ENCODE measurements at regions not wholly inside any gene's neighbourhood (a gene's known extent, or its start where the extent isn't known, plus 50 kb on each side); places are given as distances from the start of the nearest gene placed in this dataset.

DNA sequence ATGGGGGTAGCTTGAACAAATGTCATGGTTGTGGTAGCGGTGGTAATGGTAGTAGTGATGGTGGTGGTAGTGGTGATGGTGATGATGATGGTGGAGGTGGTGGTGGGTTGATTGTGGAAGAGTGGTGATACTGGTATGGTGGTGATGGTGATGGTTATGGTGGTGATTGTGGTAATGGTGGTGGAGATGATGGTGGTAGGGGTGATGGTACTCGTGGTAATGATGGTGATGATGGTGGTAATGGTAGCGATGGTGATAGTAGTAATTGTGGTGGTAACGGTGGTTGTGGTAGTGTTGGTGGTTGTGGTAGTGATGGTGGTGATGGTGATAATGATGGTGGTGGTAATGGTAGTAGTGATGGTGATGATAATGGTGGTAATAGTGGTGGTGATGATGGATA is 65.7 kb upstream of the SDK1 start:
- Histone ChIP-seq H3K27ac (ENCODE audit: low read depth, low read length) (no peak overlapping the region), H3K4me3 (ENCODE audit: low read depth in 1 of 5, low read length in 5 of 5) (no peak overlapping the region), H3K9me3 (ENCODE audit: control insufficient read depth in 5 of 5, low read length in 5 of 5) (peaks cover 0 to 23% (median 16%) of the 10 kb centered on the region in 5 donors), H3K9ac (ENCODE audit: low read length in 5 of 5) (no peak overlapping the region), H3K36me3 (ENCODE audit: control insufficient read depth in 5 of 5, insufficient read depth in 5 of 5, low read length in 5 of 5) (no peaks in the 10 kb centered on the region), H3K27me3 (ENCODE audit: control insufficient read depth in 5 of 5, insufficient read depth in 4 of 5, low read length in 5 of 5) (peaks cover 0 to 5% (median 0%) of the 10 kb centered on the region in 5 donors), H3K4me1 (ENCODE audit: control insufficient read depth in 5 of 5, insufficient read depth in 5 of 5, low read length in 5 of 5) (peaks cover 0 to 5% (median 0%) of the 10 kb centered on the region in 5 donors)

DNA sequence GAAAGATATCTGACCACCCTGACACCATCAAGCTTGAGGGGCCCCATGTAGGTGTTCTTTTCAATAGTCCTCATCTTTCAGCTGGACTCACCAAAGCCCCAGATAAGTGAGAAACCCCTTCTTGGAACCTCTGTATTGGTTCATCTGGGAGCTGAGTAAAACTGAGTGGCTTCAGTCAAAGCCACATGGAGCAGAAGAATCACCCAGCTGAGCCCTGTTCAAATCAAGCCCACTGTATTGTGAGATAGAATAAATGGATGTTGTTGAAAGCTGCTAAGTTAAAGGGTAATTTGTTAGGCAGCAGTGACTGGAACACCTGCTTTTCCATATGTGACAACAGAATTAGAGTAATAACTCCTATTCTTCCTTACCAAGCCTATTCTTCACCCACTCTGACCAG is 64.8 kb upstream of the SDK1 start:
- Histone ChIP-seq H3K9ac (ENCODE audit: low read length in 5 of 5) (no peak overlapping the region), H3K4me3 (ENCODE audit: low read depth in 1 of 5, low read length in 5 of 5) (peak overlapping the region in 1 of 5 donors; percentile 24), H3K4me1 (ENCODE audit: control insufficient read depth in 5 of 5, insufficient read depth in 5 of 5, low read length in 5 of 5) (peaks cover 0 to 5% (median 0%) of the 10 kb centered on the region in 5 donors), H3K9me3 (ENCODE audit: control insufficient read depth in 5 of 5, low read length in 5 of 5) (peaks cover 0 to 23% (median 16%) of the 10 kb centered on the region in 5 donors), H3K27me3 (ENCODE audit: control insufficient read depth in 5 of 5, insufficient read depth in 4 of 5, low read length in 5 of 5) (peaks cover 0 to 5% (median 0%) of the 10 kb centered on the region in 5 donors), H3K27ac (ENCODE audit: low read depth, low read length) (no peak overlapping the region), H3K36me3 (ENCODE audit: control insufficient read depth in 5 of 5, insufficient read depth in 5 of 5, low read length in 5 of 5) (no peaks in the 10 kb centered on the region)

DNA sequence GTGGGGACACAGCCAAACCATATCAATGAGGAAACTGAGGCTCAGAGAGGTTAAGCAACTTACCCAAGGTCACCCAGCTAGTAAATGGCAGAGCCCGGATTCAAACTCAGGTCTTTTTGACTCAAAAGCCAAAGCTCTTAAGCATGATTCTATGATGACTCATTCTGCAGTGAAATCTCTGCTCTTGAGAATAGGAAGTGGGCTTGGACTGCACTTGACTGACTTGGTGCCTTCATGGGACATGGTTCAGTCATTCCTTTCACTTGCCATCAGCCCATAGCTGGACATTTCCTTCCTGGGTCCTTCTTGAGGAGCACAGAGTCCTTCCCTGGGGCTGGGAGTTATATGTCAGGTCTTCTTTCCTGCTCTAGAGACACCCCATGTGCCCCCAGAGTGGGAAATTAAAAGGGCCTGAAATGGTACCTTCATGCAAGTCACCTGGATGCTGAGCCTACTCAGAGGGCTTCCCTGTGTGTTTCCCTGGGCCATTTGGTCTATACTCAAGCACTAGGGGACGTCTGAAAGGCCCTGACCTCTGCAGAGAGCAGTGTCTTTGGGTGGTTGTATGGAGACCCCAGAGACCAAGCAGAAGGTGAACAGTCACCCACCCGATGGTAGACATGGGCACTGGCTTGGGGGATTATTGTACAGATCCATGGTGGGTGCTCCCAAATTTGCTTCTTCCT is 62.4 kb upstream of the SDK1 start:
- H3K36me3 ChIP-seq (ENCODE audit: control insufficient read depth in 5 of 5, insufficient read depth in 5 of 5, low read length in 5 of 5), result no peaks in the 10 kb centered on the region
- peaks cover 0 to 5% (median 0%) of the 10 kb centered on the region in 5 donors for H3K27me3 ChIP-seq (ENCODE audit: control insufficient read depth in 5 of 5, insufficient read depth in 4 of 5, low read length in 5 of 5)
- H3K4me3 ChIP-seq (ENCODE audit: low read depth in 1 of 5, low read length in 5 of 5), result no peak overlapping the region
- H3K4me1 ChIP-seq (ENCODE audit: control insufficient read depth in 5 of 5, insufficient read depth in 5 of 5, low read length in 5 of 5), result no peaks in the 10 kb centered on the region
- H3K9me3 ChIP-seq (ENCODE audit: control insufficient read depth in 5 of 5, low read length in 5 of 5), result peaks cover 0 to 23% (median 16%) of the 10 kb centered on the region in 5 donors
- H3K27ac ChIP-seq (ENCODE audit: low read depth, low read length), result no peak overlapping the region
- no peak overlapping the region for H3K9ac ChIP-seq (ENCODE audit: low read length in 5 of 5)

DNA sequence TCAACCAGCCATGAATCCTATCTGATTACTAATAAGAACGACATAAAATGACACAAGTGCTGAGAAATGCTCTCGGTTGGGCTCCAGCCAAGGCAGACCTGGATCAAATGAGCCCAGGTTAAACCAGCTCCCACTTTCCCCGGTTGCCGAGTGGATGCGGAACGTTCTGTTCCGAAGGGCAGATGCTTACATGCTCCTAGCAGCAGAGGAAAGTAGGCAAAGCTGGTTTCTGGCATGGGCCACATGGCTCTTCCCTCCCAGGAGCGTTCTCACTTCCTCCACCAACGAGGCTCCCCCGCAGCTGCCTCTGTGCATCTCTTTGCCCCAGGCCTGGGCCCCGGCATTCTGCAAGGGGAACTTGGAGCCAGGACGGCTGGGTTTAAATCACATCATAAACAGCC is 61.8 kb upstream of the SDK1 start:
- H3K9me3 ChIP-seq (ENCODE audit: control insufficient read depth in 5 of 5, low read length in 5 of 5), result peaks cover 0 to 23% (median 16%) of the 10 kb centered on the region in 5 donors

DNA sequence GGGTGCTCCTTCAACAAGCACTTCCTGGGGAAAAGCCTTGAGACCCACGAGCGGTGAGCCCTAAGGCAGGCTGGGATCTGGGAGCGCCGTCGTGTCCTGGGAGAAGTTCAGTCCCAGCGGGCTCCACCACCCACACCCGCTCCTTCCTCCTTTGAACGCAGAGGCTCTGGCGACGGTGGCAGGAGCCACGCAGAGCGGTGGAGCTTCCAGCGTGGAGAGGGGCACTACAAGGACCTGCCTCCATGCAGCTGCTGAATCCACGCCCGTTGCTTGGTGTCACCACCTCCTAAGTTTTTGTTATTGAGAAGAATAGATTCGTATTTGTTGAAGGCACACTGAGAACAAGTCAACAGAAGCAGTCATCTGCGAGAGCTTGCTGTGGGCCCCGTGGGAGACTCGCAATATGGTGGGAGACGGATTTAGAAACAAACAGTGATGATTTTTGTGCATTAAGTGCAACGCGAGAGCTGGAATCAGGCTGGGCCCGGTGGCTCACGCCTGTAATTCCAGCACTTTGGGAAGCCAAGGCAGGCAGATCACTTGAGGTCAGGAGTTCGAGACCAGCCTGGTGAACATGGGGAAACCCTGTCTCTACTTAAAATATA is 60.1 kb upstream of the SDK1 start:
- no peak overlapping the region for H3K9ac ChIP-seq (ENCODE audit: low read length in 5 of 5)
- H3K36me3 ChIP-seq (ENCODE audit: control insufficient read depth in 5 of 5, insufficient read depth in 5 of 5, low read length in 5 of 5), result no peaks in the 10 kb centered on the region
- peaks cover 0 to 7% (median 4%) of the 10 kb centered on the region in 5 donors for H3K27me3 ChIP-seq (ENCODE audit: control insufficient read depth in 5 of 5, insufficient read depth in 4 of 5, low read length in 5 of 5)
- H3K4me3 ChIP-seq (ENCODE audit: low read depth in 1 of 5, low read length in 5 of 5), result no peak overlapping the region
- no peak overlapping the region for H3K27ac ChIP-seq (ENCODE audit: low read depth, low read length)
- H3K9me3 ChIP-seq (ENCODE audit: control insufficient read depth in 5 of 5, low read length in 5 of 5), result peaks cover 0 to 14% (median 9%) of the 10 kb centered on the region in 5 donors
- no peaks in the 10 kb centered on the region for H3K4me1 ChIP-seq (ENCODE audit: control insufficient read depth in 5 of 5, insufficient read depth in 5 of 5, low read length in 5 of 5)

More for the DNA sequence above, 61.8 kb upstream of the SDK1 start:
- Histone ChIP-seq H3K27ac (ENCODE audit: low read depth, low read length) (no peak overlapping the region), H3K27me3 (ENCODE audit: control insufficient read depth in 5 of 5, insufficient read depth in 4 of 5, low read length in 5 of 5) (peaks cover 0 to 5% (median 4%) of the 10 kb centered on the region in 5 donors), H3K36me3 (ENCODE audit: control insufficient read depth in 5 of 5, insufficient read depth in 5 of 5, low read length in 5 of 5) (no peaks in the 10 kb centered on the region), H3K4me3 (ENCODE audit: low read depth in 1 of 5, low read length in 5 of 5) (no peak overlapping the region), H3K9ac (ENCODE audit: low read length in 5 of 5) (no peak overlapping the region), H3K4me1 (ENCODE audit: control insufficient read depth in 5 of 5, insufficient read depth in 5 of 5, low read length in 5 of 5) (no peaks in the 10 kb centered on the region)

DNA sequence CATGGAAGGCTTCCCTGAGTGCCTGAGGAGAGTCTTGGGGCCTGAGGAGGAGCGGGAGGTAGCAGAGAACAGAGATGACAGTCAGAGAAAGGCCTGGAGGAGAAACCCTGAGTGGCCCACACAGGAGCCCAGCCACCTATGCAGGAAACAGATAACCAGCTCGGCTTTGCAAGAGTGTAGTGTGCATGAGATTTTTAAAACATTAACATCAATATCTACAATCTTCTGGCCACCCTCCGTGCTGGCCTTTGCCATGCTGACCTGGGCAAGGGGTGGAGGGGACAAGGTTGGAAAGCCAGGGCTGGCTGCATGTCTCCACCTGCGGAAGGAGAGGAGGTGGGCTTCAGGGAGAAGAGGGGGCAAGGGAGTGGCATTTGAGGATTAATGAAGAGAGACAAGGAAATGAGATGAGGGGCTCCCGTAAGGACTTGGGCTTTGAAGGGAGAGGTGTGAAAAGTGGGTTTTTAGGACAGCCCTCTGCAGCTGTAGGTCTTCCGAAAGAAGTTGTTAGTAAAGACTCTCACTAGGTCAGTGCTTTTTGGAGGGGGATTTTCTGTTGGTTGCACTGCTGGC is 59.3 kb upstream of the SDK1 start:
- Histone ChIP-seq H3K36me3 (ENCODE audit: control insufficient read depth in 5 of 5, insufficient read depth in 5 of 5, low read length in 5 of 5) (no peaks in the 10 kb centered on the region), H3K9me3 (ENCODE audit: control insufficient read depth in 5 of 5, low read length in 5 of 5) (peaks cover 0 to 6% (median 2%) of the 10 kb centered on the region in 5 donors), H3K9ac (ENCODE audit: low read length in 5 of 5) (no peak overlapping the region), H3K27me3 (ENCODE audit: control insufficient read depth in 5 of 5, insufficient read depth in 4 of 5, low read length in 5 of 5) (peaks cover 0 to 7% (median 4%) of the 10 kb centered on the region in 5 donors), H3K4me1 (ENCODE audit: control insufficient read depth in 5 of 5, insufficient read depth in 5 of 5, low read length in 5 of 5) (no peaks in the 10 kb centered on the region), H3K4me3 (ENCODE audit: low read depth in 1 of 5, low read length in 5 of 5) (no peak overlapping the region), H3K27ac (ENCODE audit: low read depth, low read length) (no peak overlapping the region)

DNA sequence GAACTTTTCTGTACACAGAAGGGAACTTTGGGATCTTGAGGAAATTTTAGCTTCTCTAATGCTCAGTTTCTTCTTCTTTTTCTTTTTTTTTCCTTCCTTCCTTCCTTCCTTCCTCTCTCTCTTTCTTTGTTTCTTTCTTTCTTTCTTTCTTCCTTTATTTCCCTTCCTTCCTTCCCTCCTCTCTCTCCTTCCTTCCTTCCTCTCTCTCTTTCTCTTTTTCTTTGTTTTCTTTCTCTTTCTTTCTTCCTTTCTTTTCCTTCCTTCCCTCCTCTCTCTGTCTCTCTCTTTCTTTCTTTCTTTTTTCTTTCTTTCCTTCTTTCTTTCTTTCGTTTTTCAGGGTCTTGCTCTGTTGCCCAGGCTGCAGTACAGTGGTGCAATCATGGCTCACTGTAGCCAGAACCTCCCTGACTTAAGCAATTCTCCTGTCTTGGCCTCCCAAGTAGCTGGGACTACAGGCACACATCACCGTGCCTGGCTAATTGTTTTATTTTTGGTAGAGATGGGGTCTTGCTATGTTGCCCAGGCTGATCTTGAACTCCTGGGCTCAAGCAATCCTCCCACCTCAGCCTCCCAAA is 58.6 kb upstream of the SDK1 start:
- no peak overlapping the region for H3K4me3 ChIP-seq (ENCODE audit: low read depth in 1 of 5, low read length in 5 of 5)
- peaks cover 0 to 7% (median 4%) of the 10 kb centered on the region in 5 donors for H3K27me3 ChIP-seq (ENCODE audit: control insufficient read depth in 5 of 5, insufficient read depth in 4 of 5, low read length in 5 of 5)
- no peaks in the 10 kb centered on the region for H3K36me3 ChIP-seq (ENCODE audit: control insufficient read depth in 5 of 5, insufficient read depth in 5 of 5, low read length in 5 of 5)
- H3K4me1 ChIP-seq (ENCODE audit: control insufficient read depth in 5 of 5, insufficient read depth in 5 of 5, low read length in 5 of 5), result no peaks in the 10 kb centered on the region
- H3K27ac ChIP-seq (ENCODE audit: low read depth, low read length), result no peak overlapping the region
- no peak overlapping the region for H3K9ac ChIP-seq (ENCODE audit: low read length in 5 of 5)
- H3K9me3 ChIP-seq (ENCODE audit: control insufficient read depth in 5 of 5, low read length in 5 of 5), result peaks cover 0 to 5% (median 0%) of the 10 kb centered on the region in 5 donors

GRCh38 chr7:3243256-3243655 is 57.8 kb upstream of the SDK1 start:
- no peak overlapping the region for H3K9ac ChIP-seq (ENCODE audit: low read length in 5 of 5)
- no peaks in the 10 kb centered on the region for H3K4me1 ChIP-seq (ENCODE audit: control insufficient read depth in 5 of 5, insufficient read depth in 5 of 5, low read length in 5 of 5)
- no peak overlapping the region for H3K27ac ChIP-seq (ENCODE audit: low read depth, low read length)
- H3K27me3 ChIP-seq (ENCODE audit: control insufficient read depth in 5 of 5, insufficient read depth in 4 of 5, low read length in 5 of 5), result peaks cover 0 to 7% (median 4%) of the 10 kb centered on the region in 5 donors
- peaks cover 0 to 5% (median 0%) of the 10 kb centered on the region in 5 donors for H3K9me3 ChIP-seq (ENCODE audit: control insufficient read depth in 5 of 5, low read length in 5 of 5)
- no peaks in the 10 kb centered on the region for H3K36me3 ChIP-seq (ENCODE audit: control insufficient read depth in 5 of 5, insufficient read depth in 5 of 5, low read length in 5 of 5)
- H3K4me3 ChIP-seq (ENCODE audit: low read depth in 1 of 5, low read length in 5 of 5), result no peak overlapping the region

- H3K27me3 ChIP-seq (ENCODE audit: control insufficient read depth in 5 of 5, insufficient read depth in 4 of 5, low read length in 5 of 5), result peaks cover 0 to 7% (median 3%) of the 10 kb centered on the region in 5 donors
- no peak overlapping the region for H3K4me3 ChIP-seq (ENCODE audit: low read depth in 1 of 5, low read length in 5 of 5)
- H3K27ac ChIP-seq (ENCODE audit: low read depth, low read length), result no peak overlapping the region
- H3K4me1 ChIP-seq (ENCODE audit: control insufficient read depth in 5 of 5, insufficient read depth in 5 of 5, low read length in 5 of 5), result no peaks in the 10 kb centered on the region
- H3K9ac ChIP-seq (ENCODE audit: low read length in 5 of 5), result no peak overlapping the region
- no peaks in the 10 kb centered on the region for H3K36me3 ChIP-seq (ENCODE audit: control insufficient read depth in 5 of 5, insufficient read depth in 5 of 5, low read length in 5 of 5)
- H3K9me3 ChIP-seq (ENCODE audit: control insufficient read depth in 5 of 5, low read length in 5 of 5), result peaks cover 0 to 5% (median 0%) of the 10 kb centered on the region in 5 donors
Observed at GRCh38 chr7:3243680-3244079, 57.4 kb upstream of the SDK1 start.
